GM10266 (cell line): ENCODE measurements at regions not wholly inside any gene's neighbourhood (a gene's known extent, or its start where the extent isn't known, plus 50 kb on each side); places are given as distances from the start of the nearest gene placed in this dataset.
"Not testable (repeated sequence)": the region's sequence is repeated elsewhere in the genome, so short reads cannot be mapped to it uniquely, and the experiment has no call there.

Experiments used
- DNase-seq: peaks from one replicate; pipeline ENCODE4 v3.0.0; 2012; ENCODE audit errors: extremely low spot score
- TF ChIP-seq, protein P1 (sequence below): IDR thresholded peaks from 2 replicates; pipeline ENCODE4 v1.5.1; 2012; ENCODE audit warnings: mild to moderate bottlenecking, low read depth; ENCODE audit not compliant: control insufficient read depth, insufficient read depth; ENCODE audit errors: missing control alignments

DNA sequence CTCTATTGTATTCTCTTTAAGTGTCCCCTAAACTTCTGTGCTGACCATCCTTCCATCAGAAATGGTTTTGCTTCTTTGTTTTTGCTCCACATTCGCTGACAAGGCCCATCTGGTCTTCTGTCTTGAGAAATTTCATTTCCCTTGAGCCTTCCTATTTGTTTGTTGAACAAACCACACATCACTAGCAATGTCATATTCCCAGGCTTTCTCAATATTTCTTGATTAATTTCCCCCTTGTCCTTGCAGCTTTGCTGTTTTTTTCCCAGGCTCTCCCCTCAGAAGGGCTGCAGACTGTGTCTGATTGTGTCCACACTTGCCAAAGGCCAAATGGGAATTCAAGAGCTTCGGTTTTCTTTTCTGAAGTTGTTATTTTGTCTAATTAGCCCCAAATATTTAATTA, 158.9 kb downstream of the MID1IP1 start:
- TF ChIP-seq, protein P1, sequence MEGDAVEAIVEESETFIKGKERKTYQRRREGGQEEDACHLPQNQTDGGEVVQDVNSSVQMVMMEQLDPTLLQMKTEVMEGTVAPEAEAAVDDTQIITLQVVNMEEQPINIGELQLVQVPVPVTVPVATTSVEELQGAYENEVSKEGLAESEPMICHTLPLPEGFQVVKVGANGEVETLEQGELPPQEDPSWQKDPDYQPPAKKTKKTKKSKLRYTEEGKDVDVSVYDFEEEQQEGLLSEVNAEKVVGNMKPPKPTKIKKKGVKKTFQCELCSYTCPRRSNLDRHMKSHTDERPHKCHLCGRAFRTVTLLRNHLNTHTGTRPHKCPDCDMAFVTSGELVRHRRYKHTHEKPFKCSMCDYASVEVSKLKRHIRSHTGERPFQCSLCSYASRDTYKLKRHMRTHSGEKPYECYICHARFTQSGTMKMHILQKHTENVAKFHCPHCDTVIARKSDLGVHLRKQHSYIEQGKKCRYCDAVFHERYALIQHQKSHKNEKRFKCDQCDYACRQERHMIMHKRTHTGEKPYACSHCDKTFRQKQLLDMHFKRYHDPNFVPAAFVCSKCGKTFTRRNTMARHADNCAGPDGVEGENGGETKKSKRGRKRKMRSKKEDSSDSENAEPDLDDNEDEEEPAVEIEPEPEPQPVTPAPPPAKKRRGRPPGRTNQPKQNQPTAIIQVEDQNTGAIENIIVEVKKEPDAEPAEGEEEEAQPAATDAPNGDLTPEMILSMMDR: no peak
- DNase-seq: no peak

DNA sequence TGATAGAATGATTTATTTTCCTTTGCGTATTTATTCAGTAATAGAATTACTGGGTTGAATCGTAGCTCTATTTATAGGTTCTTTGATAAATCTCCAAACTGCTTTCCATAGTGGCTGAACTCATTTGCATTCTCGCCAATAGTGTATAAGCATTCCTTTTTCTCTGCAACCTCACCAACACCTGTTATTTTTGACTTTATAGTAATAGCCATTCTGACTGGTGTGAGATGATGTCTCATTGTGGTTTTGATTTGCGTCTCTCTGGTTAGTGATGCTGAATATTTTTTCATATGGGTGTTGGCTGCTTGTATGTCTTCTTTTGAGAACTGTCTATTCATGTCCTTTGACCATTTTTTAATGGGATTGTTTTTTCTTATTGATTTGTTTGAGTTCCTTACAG, 160.7 kb downstream of the MID1IP1 start:
- no peak for DNase-seq
- TF ChIP-seq, protein P1: no peak

DNA sequence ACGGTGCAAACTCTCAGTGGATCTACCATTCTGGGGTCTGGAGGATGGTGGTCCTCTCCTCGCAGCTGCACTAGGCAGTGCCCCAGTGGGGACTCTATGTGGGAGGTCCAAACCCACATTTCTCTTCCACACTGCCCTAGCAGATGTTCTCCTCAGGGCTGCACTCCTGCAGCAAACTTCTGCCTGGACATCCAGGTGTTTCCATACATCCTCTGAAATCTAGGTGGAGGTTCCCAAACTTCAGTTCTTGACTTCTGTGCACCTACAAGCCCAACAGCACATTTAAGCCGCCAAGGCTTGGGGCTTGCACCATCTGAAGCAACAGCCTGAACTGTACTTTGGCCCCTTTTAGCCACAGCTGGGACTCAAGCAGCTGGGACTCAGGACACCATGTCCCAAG, 162.0 kb downstream of the MID1IP1 start:
- DNase-seq: not testable (repeated sequence)

DNA sequence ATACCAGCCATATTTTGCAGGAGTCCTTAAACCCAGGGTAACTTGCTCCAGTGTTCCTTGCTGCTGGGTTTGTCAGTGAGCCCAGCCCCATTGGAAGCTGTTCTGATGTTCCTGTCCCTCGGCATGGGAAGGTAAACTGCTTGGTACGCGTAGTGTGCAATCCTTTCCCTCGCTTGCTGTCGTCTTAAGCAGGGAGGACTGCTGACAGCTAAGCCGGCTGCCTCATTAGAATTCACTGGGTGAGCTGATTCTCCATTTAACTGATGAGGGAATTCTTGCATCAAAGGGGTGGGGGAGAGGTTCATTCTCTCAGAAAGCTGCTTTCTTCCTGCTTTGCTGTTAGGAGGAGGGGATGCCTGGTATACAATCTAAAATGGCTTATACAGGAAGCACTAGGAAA, 164.6 kb downstream of the MID1IP1 start:
- TF ChIP-seq, protein P1: no peak
- no peak for DNase-seq

DNA sequence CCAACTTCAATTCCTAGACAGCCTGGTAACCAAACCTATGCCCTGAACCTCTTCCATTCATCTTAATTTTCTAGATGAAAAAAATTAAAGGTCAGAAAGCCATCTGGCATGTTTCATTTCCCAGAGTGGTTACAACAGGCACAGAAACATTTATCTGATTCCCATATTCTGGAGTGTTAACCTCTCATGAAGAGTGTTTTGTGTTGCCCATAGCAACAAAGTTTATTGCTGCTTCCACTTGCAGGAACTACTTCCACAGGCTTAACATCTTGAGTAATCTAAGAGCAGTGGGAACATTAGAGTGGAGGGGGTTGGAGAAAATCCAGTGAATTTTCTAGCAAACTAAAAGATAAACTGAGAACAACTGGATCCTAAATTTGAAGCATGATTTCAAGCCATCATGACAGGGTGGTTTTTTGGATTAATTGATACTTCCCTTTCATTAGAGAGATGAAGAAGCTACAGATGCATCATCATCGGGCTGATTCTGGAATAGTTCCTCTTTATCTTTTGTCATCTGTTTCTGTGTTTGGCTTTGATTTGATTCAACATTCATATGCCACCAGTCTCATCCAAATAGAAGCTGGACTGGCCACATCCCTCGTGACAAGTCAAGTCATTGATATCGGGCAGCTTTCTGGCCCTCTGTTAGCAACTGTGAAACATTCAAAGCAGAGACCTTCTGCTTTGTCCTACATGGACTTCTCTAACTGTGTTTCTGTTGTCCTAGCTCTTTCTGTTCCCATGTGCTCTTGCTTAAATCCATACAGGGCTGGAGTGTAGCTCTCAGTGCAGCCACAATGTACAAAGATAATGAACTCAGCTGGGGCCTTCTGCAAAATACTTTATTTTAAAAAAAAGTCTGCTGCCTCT, 167.3 kb downstream of the MID1IP1 start:
- TF ChIP-seq, protein P1: no peak
- DNase-seq: no peak

DNA sequence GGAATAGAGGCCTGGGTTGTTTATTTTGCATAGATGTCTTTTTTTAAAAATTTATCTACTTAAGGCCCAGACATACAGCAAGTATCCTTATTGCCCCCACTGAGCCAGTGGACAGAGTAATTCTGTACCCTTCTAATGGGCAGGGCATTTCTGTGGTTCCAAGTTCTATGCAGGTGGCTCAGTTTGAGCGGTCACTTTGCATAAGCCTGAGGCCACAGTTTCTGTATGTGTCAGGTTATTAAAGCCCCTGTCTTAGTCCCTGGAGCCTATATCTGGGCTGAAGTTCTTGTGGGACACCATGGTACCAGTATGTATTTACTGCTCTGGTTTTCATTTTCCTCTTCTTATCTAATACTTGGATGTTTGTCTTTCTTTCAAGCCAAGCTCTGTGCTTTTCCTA, 168.8 kb downstream of the MID1IP1 start:
- DNase-seq: no peak
- TF ChIP-seq, protein P1: no peak

DNA sequence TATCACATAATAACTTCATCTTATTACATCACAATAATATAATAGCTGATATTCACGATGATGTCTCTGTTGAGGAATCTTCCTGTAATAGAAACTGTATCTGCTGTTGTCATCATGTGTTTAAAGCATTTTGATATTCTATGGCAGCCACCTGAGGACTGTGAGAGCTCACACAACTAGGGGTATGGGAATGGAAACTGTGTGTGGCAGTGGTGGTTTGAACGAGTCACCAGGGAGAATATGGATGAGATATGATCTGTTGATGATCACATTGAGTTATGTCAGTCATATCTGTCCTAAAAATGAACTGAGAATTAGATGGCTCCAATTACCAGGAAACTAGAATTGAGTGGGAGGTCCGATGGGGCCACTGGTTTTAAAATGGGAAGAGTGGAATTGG, 169.6 kb downstream of the MID1IP1 start:
- no peak for DNase-seq
- TF ChIP-seq, protein P1: no peak
